ENCODE measurements at regions not wholly inside any gene's neighbourhood (a gene's known extent, or its start where the extent isn't known, plus 50 kb on each side); places are given as distances from the start of the nearest gene placed in this dataset.

GRCh38 chr5:40315126-40315525, 364.6 kb upstream of the PTGER4 start:
- no peak for TF ChIP-seq CTCF (IDR thresholded peaks at IDR 0.05; ENCODE audit: insufficient read depth, low read length, poor library complexity, severe bottlenecking)
- no peaks in the 10 kb centered on the region for H3K36me3 ChIP-seq (ENCODE audit: control insufficient read depth, insufficient read depth, low read length)
- no peak for DNase-seq (ENCODE audit: low read depth)

GRCh38 chr5:40314275-40314674, 365.4 kb upstream of the PTGER4 start:
- no peak for DNase-seq (ENCODE audit: low read depth)
- no peak for TF ChIP-seq CTCF (IDR thresholded peaks at IDR 0.05; ENCODE audit: insufficient read depth, low read length, poor library complexity, severe bottlenecking)

More at GRCh38 chr5:40315126-40315525, 364.6 kb upstream of the PTGER4 start:
- Histone ChIP-seq H3K27me3 (ENCODE audit: control insufficient read depth, insufficient read depth, low read length) (no peaks in the 10 kb centered on the region), H3K4me3 (ENCODE audit: low read depth, low read length) (no peak overlapping the region)

GRCh38 chr5:40312205-40312604, 367.5 kb upstream of the PTGER4 start:
- TF ChIP-seq CTCF (IDR thresholded peaks at IDR 0.05; ENCODE audit: insufficient read depth, low read length, poor library complexity, severe bottlenecking) = no peak
- DNase-seq (ENCODE audit: low read depth) = no peak
- Histone ChIP-seq H3K27me3 (ENCODE audit: control insufficient read depth, insufficient read depth, low read length) (no peaks in the 10 kb centered on the region), H3K4me3 (ENCODE audit: low read depth, low read length) (no peak overlapping the region), H3K36me3 (ENCODE audit: control insufficient read depth, insufficient read depth, low read length) (no peaks in the 10 kb centered on the region)

More at GRCh38 chr5:40314275-40314674, 365.4 kb upstream of the PTGER4 start:
- H3K36me3 ChIP-seq (ENCODE audit: control insufficient read depth, insufficient read depth, low read length) = no peaks in the 10 kb centered on the region
- H3K27me3 ChIP-seq (ENCODE audit: control insufficient read depth, insufficient read depth, low read length) = no peaks in the 10 kb centered on the region
- no peak overlapping the region for H3K4me3 ChIP-seq (ENCODE audit: low read depth, low read length)

- H3K36me3 ChIP-seq (ENCODE audit: control insufficient read depth, insufficient read depth, low read length) = no peaks in the 10 kb centered on the region
- no peak overlapping the region for H3K4me3 ChIP-seq (ENCODE audit: low read depth, low read length)
- H3K27me3 ChIP-seq (ENCODE audit: control insufficient read depth, insufficient read depth, low read length) = no peaks in the 10 kb centered on the region
- no peak for DNase-seq (ENCODE audit: low read depth)
- no peak for TF ChIP-seq CTCF (IDR thresholded peaks at IDR 0.05; ENCODE audit: insufficient read depth, low read length, poor library complexity, severe bottlenecking)
Observed at GRCh38 chr5:40309851-40310250, 369.9 kb upstream of the PTGER4 start.

- Histone ChIP-seq H3K27me3 (ENCODE audit: control insufficient read depth, insufficient read depth, low read length) (no peaks in the 10 kb centered on the region), H3K4me3 (ENCODE audit: low read depth, low read length) (no peak overlapping the region), H3K36me3 (ENCODE audit: control insufficient read depth, insufficient read depth, low read length) (no peaks in the 10 kb centered on the region)
- no peak for TF ChIP-seq CTCF (IDR thresholded peaks at IDR 0.05; ENCODE audit: insufficient read depth, low read length, poor library complexity, severe bottlenecking)
- DNase-seq (ENCODE audit: low read depth) = no peak
Observed at GRCh38 chr5:40308867-40309266, 370.8 kb upstream of the PTGER4 start.

GRCh38 chr5:40307920-40308319, 371.8 kb upstream of the PTGER4 start:
- TF ChIP-seq CTCF (IDR thresholded peaks at IDR 0.05; ENCODE audit: insufficient read depth, low read length, poor library complexity, severe bottlenecking) = no peak
- DNase-seq (ENCODE audit: low read depth) = no peak
- Histone ChIP-seq H3K36me3 (ENCODE audit: control insufficient read depth, insufficient read depth, low read length) (no peaks in the 10 kb centered on the region), H3K27me3 (ENCODE audit: control insufficient read depth, insufficient read depth, low read length) (no peaks in the 10 kb centered on the region), H3K4me3 (ENCODE audit: low read depth, low read length) (no peak overlapping the region)

Measured in kidney epithelial cell (primary cell).